Erythroblast (primary cell): ENCODE measurements at regions not wholly inside any gene's neighbourhood (a gene's known extent, or its start where the extent isn't known, plus 50 kb on each side); places are given as distances from the start of the nearest gene placed in this dataset.

Source experiments
- GATA1 ChIP-seq: IDR thresholded peaks from 2 replicates; pipeline ENCODE4 v1.6.1; 2011; ENCODE audit warnings: low read depth, mild to moderate bottlenecking, control low read depth, low read length, moderate library complexity
- POLR2A ChIP-seq: IDR thresholded peaks from 2 replicates; pipeline ENCODE4 v1.6.1; 2011; ENCODE audit warnings: mild to moderate bottlenecking, low read length

DNA sequence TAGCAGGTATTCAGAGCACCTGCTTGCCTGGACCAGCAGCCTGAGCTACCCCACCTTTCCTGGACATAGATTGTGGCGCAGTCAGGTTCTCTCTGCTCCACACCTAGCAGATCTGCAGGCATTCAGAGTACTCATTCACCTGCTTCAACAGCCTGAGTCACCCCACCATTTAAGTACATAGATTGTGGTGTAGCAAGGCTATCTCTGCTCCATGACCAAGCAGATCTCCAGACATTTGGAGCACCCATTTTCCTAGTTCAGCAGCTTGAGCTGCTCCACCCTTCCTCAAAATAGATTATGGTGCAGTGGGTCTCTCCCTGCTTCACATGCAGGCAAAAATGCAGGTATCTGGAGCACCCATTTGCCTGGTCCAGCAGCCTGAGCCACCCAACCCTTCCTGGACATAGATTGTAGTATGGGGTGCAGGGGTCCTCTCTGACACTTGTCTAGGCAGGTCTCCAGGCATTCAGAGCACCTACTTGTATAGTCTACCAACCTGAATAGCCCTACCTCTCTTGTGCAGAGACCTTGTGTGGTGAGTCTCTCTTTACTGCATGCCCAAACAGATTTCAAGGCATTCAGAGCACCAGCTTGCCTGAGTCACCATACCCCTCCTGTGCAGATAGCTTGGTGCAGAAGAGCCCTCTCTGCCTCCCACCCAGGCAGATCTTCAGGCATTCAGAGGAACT is 466.0 kb upstream of the THBS1 start:
- TF ChIP-seq POLR2A (no peak), GATA1 (no peak)
